GM19455 (cell line): ENCODE measurements at regions not wholly inside any gene's neighbourhood (a gene's known extent, or its start where the extent isn't known, plus 50 kb on each side); places are given as distances from the start of the nearest gene placed in this dataset.
"Not testable (repeated sequence)": the region's sequence is repeated elsewhere in the genome, so short reads cannot be mapped to it uniquely, and the experiment has no call there.

ENCODE experiments used
- ATAC-seq: cut with Tn5 transposase; IDR thresholded peaks from one replicate; pipeline ENCODE4 v1.9.1; 2021; ENCODE audit not compliant: unreplicated experiment

DNA sequence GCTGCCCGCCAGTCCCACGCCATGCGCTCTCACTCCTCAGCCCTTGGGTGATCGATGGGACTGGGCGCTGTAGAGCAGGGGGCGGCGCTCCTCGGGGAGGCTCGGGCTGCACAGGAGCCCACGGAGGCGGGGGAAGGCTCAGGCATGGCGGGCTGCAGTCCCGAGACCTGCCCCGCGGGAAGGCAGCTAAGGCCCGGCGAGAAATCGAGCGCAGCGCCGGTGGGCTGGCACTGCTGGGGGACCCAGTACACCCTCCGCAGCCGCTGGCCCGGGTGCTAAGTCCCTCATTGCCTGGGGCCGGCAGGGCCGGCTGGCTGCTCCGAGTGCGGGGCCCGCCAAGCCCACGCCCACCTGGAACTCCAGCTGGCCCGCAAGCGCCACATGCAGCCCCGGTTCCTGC, 102.2 kb upstream of the PDE10A start:
- not testable (repeated sequence) for ATAC-seq

- no peak for ATAC-seq
These were observed 99.8 kb upstream of the PDE10A start for GRCh38 chr6:165762876-165763275.

DNA sequence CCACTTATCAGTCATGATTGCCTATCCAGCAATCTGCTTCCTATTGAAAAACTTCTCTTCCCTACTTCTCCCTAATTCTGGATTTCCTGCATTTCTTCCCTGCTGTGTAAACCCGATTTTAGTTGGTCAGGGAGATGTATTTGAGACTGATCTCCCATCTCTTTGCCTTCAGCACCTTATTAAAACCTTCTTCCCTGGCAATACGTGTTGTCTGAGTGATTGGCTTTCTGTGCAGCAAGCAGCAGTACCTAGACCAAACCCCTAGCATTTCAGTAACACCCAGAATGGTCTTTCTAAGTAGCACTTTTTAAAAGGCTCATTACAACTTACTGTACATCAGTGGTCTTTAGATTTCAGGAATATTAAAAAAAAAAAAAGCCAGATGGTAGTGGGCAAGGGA, 99.1 kb upstream of the PDE10A start:
- no peak for ATAC-seq

DNA sequence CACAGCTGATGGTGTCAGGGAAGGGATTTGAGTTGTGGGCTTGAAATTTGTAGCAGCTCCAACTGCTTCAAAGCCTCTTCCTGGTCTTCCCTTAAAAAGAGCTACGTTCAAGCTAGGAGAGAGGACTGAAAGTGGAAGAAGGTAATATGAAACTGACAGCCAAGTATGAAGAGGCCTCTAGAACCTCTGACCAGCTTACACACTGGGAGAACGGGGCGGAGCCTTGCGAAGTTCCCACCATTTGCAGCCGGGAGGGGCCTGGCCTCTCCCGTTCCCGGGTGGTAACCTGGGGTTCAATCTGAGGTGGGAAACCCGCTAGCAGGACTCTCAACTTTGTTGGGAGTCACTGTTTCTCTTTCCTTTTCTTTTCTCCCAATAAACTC, 97.8 kb upstream of the PDE10A start:
- ATAC-seq: no peak

DNA sequence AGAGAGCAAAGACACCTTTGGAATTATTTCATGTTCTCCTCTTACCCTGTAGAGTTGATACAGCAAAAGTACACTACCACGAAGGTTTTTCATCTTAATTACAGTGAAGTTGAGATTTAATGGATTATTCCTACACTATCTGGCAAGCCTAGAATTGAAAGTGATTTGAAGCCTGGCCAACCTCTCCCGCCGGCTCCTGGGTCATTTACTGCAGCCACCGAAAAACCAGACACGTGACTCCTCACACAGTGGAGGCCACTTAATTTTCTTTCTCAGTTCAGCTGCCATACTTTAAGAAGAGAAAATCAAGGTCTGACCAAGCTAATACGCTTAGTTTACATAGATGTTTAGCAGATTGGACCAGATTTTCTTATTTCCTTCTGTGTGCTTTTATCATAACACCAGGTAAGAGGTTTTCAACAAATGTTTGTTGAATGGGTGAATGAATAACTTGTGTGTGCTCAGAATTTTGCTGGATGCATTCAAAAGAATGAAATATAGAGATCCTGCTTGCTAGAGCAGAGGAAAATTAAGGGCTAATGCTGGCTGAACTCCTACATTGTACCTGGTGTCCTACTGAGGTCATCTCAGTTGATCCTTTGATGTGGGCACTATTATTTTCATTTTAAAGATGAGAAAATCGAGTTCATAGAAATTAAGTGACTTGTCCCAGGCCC, 97.2 kb upstream of the PDE10A start:
- no peak for ATAC-seq

DNA sequence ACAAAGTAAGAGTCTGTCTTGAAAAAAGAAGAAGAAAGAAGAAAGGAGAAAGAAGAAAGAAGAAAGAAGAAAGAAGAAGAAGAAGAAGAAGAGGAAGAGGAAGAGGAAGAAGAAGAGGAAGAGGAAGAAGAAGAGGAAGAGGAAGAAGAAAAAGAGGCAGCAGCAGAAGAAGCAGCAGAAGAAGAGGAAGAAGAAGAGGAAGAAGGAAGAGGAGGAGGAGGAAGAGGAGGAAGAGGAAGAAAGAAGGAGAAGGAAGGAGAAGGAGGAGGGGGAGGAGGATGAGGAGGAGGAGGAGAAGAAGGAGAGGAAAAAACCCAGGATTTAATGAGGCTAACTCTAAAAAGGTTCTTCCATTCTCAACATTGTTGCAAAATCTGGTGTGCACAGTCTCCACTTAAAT, 95.4 kb upstream of the PDE10A start:
- ATAC-seq: no peak

GRCh38 chr6:165755583-165755982, 92.5 kb upstream of the PDE10A start:
- no peak for ATAC-seq

GRCh38 chr6:165753506-165753905, 90.5 kb upstream of the PDE10A start:
- no peak for ATAC-seq

DNA sequence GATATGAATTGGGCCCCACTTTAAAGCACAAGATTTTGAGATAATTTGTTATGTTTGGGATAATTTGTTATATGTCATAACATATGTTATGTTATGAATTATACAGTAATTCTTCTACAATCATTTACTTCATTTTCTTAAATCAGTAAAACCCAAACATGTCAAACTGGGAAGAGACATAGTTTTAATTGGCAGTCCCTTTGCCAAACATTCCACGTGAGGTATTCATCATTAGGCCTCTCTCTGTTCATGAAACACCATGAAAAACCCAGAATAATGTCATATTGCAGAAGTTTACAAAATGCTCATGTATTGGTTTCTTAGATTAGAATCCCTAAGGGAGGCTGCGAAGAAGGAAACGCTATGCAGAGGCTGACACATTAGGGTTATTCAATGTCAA, 89.4 kb upstream of the PDE10A start:
- ATAC-seq: no peak

- no peak for ATAC-seq
These were observed 88.4 kb upstream of the PDE10A start for GRCh38 chr6:165751486-165751885.

GRCh38 chr6:165749163-165749562, 86.1 kb upstream of the PDE10A start:
- no peak for ATAC-seq

- no peak for ATAC-seq
These were observed 85.3 kb upstream of the PDE10A start for GRCh38 chr6:165748390-165748789.

GRCh38 chr6:165747963-165748362, 84.9 kb upstream of the PDE10A start:
- ATAC-seq: no peak

DNA sequence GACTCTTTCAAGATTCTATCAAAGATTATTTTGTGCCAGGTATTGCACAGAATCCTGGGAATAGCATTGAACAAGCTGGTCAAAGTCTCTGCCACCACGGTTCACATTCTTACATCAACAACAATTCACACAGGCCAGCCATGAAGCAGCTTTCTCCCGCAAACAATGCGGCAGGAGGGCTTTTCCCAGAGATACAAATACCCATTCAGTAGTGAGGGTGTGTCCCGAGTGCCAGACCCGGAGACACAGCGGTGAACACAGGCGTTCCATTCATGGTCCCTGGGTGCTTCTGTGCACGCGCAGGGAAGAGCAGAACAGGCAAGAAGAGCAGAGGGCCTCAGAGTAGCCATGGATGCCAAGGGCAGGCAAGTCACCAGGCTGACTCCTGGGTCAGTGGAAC, 83.3 kb upstream of the PDE10A start:
- no peak for ATAC-seq

GRCh38 chr6:165745492-165745891, 82.5 kb upstream of the PDE10A start:
- no peak for ATAC-seq

DNA sequence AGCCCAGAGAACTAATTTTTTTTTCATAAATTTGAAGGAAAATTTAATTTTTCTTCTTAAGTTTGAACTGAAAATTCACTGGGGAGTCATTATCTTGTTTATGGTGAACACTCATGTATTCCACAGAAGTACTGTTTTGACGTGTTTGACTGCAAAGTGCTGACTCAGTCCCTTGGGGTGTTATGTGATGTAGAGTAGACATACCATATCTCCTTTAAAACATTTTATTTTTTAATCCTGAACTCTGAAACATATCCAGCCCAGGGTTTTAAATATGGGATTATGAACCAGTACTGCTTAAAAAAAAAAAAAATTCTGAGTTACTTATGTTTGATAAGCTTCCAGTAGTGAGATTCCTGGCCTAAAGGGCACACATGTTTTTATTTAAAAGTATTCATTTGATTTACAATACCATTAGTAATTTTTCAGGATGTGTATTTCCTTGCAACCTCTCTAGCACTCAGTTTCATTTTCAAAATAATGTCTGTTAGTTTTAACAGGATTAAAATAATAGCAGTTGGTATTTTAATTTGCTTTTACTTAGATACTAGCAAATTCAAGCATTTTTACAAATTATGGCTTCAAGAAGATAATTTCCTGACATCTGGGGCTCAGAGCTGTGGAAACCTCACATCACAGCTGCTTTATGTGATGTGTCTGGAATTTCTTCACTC, 81.7 kb upstream of the PDE10A start:
- no peak for ATAC-seq

- no peak for ATAC-seq
These were observed 80.4 kb upstream of the PDE10A start for GRCh38 chr6:165743366-165743898.

DNA sequence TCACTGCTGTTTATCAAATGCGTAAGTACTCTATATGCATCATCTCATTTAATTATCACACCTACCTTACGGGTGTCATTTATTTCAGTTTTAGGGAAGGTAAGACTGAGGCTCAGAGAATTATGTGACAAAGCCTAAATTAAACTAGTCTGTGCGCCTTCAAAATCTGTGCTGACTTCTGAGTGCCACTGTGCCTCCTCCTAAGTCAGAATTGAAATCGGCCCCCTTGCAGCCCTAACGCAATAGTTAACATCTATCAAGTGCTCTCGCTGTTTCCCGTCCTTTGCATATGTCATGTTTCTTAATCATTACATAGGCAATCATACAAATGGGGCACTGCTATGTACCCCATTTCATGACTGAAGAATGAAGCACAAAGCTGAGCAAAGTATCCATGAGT, 79.0 kb upstream of the PDE10A start:
- ATAC-seq: no peak

DNA sequence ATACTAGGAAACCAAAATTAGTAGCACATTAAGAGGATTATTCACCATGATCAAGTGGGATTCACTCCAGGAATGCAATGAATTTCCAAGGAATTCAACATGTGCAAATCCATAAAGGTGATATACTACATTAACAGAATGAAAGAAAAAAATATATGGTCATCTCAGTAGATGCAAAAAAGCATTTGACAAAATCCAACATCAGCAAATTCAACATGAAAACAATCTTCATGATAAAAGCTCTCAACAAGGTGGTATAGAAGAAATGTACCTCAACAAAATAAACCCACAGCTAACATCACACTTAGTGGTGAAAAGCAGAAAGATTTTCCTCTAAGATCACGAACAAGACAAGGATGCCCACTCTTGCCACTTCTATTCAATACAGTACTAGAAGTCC, 74.4 kb upstream of the PDE10A start:
- no peak for ATAC-seq

- ATAC-seq: no peak
These were observed 72.0 kb upstream of the PDE10A start for GRCh38 chr6:165735065-165735464.

DNA sequence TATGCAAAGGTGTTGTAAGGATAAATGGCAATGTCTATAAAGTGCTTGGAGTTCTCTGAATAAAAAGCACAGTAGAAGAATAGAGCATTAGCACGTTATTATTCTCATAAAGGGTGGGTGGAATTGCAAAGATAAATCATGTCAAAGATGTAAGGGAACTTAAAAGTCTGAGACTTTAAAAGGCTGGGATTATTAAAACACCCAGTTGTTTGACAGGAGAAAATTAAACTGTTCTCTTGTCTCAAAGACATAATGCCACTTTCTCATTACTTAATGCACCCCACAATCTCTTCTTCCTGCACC, 70.4 kb upstream of the PDE10A start:
- ATAC-seq: no peak

GRCh38 chr6:165732696-165733488, 69.9 kb upstream of the PDE10A start:
- no peak for ATAC-seq
